ENCODE measurements at regions not wholly inside any gene's neighbourhood (a gene's known extent, or its start where the extent isn't known, plus 50 kb on each side); places are given as distances from the start of the nearest gene placed in this dataset.

GRCh38 chr1:13922466-13923110, 222.6 kb downstream of the PRDM2 start:
- DNase-seq (ENCODE audit: low spot score), result no peak

GRCh38 chr1:13926556-13926955, 226.6 kb downstream of the PRDM2 start:
- DNase-seq (ENCODE audit: low spot score), result no peak

DNA sequence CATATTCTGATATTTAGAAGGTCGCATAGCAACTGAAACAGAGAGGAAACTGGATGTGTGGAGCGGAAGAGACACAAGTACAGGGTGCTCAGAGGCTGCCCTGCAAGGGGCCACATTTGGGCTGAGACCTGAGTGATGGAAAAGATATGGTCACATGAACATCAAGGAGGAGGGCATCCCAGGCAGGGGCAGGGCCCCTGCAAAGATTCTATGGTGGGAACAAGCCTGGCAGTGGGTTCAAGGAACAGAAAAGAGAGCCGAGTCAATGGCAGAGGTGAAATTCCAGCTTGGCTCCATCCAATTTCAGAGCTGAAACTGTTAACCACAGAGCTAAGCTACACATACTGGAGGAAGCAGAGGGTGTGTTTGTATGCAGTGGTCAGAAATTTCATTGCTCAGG, 227.7 kb downstream of the PRDM2 start:
- DNase-seq (ENCODE audit: low spot score), result no peak

- DNase-seq (ENCODE audit: low spot score), result no peak
These were observed 229.3 kb downstream of the PRDM2 start for GRCh38 chr1:13929313-13929712.

- DNase-seq (ENCODE audit: low spot score), result no peak
These were observed 230.2 kb downstream of the PRDM2 start for GRCh38 chr1:13930151-13930550.

GRCh38 chr1:13931226-13931625, 231.2 kb downstream of the PRDM2 start:
- no peak for DNase-seq (ENCODE audit: low spot score)

DNA sequence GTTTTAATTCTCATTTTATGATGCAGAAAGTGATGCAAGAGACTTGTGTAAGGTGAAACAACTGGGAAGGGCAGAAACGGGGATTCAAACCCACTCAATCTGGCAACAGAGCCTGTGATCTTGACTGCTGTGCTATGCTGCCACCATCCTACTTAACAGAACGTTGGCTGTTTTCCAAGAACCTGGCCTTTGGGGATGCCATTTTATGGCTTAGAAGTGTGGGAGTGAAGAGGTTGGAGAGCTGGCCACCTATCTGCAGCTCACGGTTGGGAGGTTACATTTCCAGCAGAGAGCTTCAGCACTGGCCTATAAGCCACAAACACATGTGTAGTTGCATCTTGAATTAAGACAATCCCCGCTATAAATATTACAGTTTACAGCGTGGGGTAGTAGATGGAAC, 235.3 kb downstream of the PRDM2 start:
- no peak for DNase-seq (ENCODE audit: low spot score)

GRCh38 chr1:13941315-13941714, 241.3 kb downstream of the PRDM2 start:
- no peak for DNase-seq (ENCODE audit: low spot score)

GRCh38 chr1:13943055-13943454, 243.1 kb downstream of the PRDM2 start:
- no peak for DNase-seq (ENCODE audit: low spot score)

DNA sequence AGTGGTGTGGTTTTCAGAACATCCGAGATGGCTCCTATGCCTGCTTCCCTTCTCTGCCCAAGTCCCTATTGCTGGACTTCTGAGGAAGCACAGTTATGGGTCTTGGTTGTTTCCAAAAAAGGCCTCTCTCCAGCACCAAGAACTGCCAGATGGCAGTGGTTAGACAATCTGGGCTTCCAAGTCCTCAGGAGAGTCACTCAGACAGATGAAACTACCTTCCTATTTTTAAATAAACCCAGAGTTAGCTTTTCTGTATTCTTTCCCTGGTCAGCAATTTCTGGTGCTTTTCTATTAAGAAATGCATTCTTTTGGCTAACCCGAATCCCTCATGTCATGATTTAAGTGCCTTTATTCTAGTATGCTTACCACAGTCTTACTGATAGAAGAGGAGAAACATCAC, 245.9 kb downstream of the PRDM2 start:
- DNase-seq (ENCODE audit: low spot score), result no peak

DNA sequence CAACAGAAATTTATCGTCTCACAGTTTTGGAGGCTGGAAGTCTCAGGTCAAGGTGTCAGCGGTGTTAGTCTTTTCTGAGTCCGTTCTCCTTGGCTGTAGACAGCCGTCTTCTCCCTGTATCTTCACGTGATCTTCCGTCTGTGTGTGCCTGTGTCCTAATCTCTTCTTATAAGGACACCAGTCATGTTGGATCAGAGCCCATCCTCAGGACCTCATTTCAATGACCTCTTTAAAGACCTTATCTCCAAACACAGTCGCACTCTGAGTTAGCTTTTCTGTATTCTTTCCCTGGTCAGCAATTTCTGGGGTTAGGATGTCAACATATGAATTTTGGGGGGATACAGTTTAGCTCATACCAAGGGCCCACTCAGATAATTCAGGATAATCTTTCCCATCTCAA, 247.7 kb downstream of the PRDM2 start:
- no peak for DNase-seq (ENCODE audit: low spot score)

GRCh38 chr1:13948396-13948795, 248.4 kb downstream of the PRDM2 start:
- DNase-seq (ENCODE audit: low spot score), result no peak

DNA sequence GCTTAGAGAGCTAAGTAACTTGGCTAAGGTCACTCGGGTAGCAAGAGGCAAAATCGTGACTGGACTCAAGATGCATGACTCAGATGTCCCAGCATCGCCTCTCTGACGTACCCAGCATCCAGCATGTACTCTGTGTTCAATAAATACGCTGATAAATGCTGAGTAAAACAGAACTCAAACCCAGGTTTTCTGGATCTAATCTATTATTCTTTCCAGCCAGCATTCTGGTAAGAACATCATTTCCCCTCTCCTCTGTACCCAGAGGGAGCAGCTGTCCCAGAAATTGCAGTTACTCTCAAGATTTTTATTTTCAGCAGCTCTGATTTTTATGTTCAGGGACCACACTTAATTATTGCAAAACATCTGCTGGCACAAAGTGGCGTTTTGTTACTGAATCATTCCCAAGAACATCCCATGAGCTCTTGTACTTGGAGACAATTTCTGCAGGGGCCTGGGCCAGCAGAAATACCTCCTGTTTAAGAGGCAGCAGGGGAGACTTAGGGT, 249.0 kb downstream of the PRDM2 start:
- no peak for DNase-seq (ENCODE audit: low spot score)

DNA sequence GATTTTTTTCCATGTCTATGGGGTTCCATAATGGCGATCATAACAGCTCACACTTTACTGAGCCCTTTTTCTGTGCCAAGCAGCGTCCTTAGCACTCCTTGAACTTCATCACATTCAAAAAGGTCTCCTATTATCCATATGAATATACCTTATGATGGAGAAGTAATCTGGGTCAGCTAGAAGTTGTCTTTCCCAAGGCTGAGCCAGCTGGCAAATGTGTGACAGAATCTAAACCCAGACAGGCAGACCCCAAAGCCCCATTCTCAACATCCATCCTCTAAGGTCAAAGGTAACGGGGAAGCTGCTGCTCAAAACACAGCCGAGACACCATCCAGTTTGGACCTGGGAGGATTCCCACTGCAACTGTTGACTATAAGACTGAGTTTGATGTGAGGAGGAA, 249.6 kb downstream of the PRDM2 start:
- no peak for DNase-seq (ENCODE audit: low spot score)

DNA sequence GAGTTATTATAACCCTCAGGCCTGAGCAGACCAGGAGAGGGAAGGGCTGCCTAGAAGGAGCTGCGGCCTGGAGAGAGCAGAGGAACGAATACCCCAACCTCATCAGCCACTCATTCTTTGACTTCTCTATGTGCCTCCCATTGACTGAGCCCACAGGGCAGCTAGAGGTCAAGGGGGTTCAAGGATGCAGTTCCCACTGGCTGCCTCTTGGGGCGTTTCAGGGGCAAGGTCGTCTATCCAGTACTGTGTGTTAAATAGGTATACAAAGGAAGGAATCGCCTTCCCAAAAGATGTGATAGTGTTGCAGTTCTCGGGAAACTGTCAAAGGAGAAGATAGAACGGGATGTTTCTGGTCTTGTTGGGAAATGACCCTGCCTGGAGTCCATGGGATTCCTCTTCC, 250.6 kb downstream of the PRDM2 start:
- DNase-seq (ENCODE audit: low spot score), result no peak

- no peak for DNase-seq (ENCODE audit: low spot score)
These were observed 252.1 kb downstream of the PRDM2 start for GRCh38 chr1:13951793-13952751.

- DNase-seq (ENCODE audit: low spot score), result no peak
These were observed 253.0 kb downstream of the PRDM2 start for GRCh38 chr1:13952985-13953384.

- no peak for DNase-seq (ENCODE audit: low spot score)
These were observed 256.4 kb downstream of the PRDM2 start for GRCh38 chr1:13956393-13956792.

GRCh38 chr1:13960375-13960987, 260.5 kb downstream of the PRDM2 start:
- peak; percentile 23 for DNase-seq (ENCODE audit: low spot score)

GRCh38 chr1:13964768-13965167, 264.8 kb downstream of the PRDM2 start:
- DNase-seq (ENCODE audit: low spot score), result no peak

GRCh38 chr1:13965770-13966398, 265.9 kb downstream of the PRDM2 start:
- peak; percentile 69 for DNase-seq (ENCODE audit: low spot score)

DNA sequence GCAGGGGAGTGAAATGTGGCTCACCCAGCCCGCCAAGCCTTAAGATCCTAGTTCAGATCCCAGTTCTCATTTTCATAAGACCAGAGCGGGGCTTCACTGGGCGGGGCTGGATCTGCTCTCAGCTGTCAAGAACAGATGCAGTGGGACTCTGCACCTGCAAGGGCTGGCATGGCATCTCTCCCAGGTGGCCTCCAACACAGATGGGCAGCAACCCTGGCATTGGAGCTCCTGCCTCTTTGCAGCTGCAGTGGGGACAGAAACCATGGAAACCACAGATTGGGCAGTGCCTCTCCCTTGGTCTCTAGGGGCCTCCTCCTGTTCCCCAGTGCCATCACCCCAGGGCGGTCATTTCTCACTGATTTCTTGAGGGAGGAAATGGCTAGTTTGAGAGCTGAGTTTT, 267.7 kb downstream of the PRDM2 start:
- no peak for DNase-seq (ENCODE audit: low spot score)
